ENCODE measurements at regions not wholly inside any gene's neighbourhood (a gene's known extent, or its start where the extent isn't known, plus 50 kb on each side); places are given as distances from the start of the nearest gene placed in this dataset.
"Not testable (repeated sequence)": the region's sequence is repeated elsewhere in the genome, so short reads cannot be mapped to it uniquely, and the experiment has no call there.

- DNase-seq, result no peak
Observed at GRCh38 chr14:82759656-82760055, 1226.0 kb upstream of the SEL1L start.

- no peak for DNase-seq
Observed at GRCh38 chr14:82766123-82766522, 1232.5 kb upstream of the SEL1L start.

- no peak for DNase-seq
Observed at GRCh38 chr14:82766996-82767395, 1233.3 kb upstream of the SEL1L start.

- DNase-seq, result no peak
Observed at GRCh38 chr14:82776958-82777357, 1243.3 kb upstream of the SEL1L start.

- no peak for DNase-seq
Observed at GRCh38 chr14:82778008-82778590, 1244.4 kb upstream of the SEL1L start.

GRCh38 chr14:82778601-82779000, 1244.9 kb upstream of the SEL1L start:
- DNase-seq, result no peak

GRCh38 chr14:82779301-82779700, 1245.6 kb upstream of the SEL1L start:
- no peak for DNase-seq

GRCh38 chr14:82785756-82786482, 1252.3 kb upstream of the SEL1L start:
- DNase-seq, result no peak

GRCh38 chr14:82786483-82786880, 1252.8 kb upstream of the SEL1L start:
- DNase-seq, result no peak

GRCh38 chr14:82796086-82796485, 1262.4 kb upstream of the SEL1L start:
- DNase-seq, result no peak

- DNase-seq, result no peak
Observed at GRCh38 chr14:82798276-82798675, 1264.6 kb upstream of the SEL1L start.

- no peak for DNase-seq
Observed at GRCh38 chr14:82805892-82806825, 1272.5 kb upstream of the SEL1L start.

- no peak for DNase-seq
Observed at GRCh38 chr14:82811246-82811645, 1277.6 kb upstream of the SEL1L start.

GRCh38 chr14:82814339-82814738, 1280.7 kb upstream of the SEL1L start:
- DNase-seq, result not testable (repeated sequence)

- no peak for DNase-seq
Observed at GRCh38 chr14:82830596-82830995, 1296.9 kb upstream of the SEL1L start.

GRCh38 chr14:82836256-82836950, 1302.8 kb upstream of the SEL1L start:
- no peak for DNase-seq

- no peak for DNase-seq
Observed at GRCh38 chr14:82837611-82838140, 1304.0 kb upstream of the SEL1L start.

GRCh38 chr14:82850576-82850975, 1316.9 kb upstream of the SEL1L start:
- no peak for DNase-seq

- no peak for DNase-seq
Observed at GRCh38 chr14:82854131-82854530, 1320.5 kb upstream of the SEL1L start.

GRCh38 chr14:82854901-82855300, 1321.2 kb upstream of the SEL1L start:
- no peak for DNase-seq

- no peak for DNase-seq
Observed at GRCh38 chr14:82855912-82856391, 1322.3 kb upstream of the SEL1L start.

- DNase-seq, result no peak
Observed at GRCh38 chr14:82861313-82861712, 1327.7 kb upstream of the SEL1L start.

GRCh38 chr14:82872494-82872893, 1338.8 kb upstream of the SEL1L start:
- no peak for DNase-seq
